ENCODE measurements at regions not wholly inside any gene's neighbourhood (a gene's known extent, or its start where the extent isn't known, plus 50 kb on each side); places are given as distances from the start of the nearest gene placed in this dataset.

DNA sequence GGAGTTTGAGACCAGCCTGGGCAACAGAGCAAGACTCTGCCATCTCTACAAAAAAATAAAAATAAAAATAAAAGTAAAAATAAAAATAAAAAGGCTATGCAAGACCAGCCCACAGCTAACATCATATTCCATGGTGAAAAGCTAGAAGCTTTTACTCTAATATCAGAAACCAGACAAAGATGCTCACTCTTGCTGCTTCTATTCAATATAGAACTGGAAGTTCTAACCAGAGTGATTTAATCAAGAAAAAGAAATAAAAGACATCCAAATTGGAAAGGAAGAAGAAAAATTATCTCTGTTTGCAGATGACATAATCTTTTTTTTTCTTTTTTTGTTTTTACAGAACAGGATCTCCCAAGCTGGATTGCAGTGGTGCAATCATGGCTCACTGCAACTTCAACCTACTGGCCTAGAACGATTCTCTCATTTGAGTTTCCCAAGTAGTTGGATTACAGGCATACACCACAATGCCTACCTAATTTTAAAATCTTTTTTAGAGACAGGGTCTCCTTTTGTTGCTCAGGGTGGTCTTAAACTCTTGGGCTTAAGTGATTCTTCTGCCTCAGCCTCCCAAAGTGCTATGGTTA is 100.7 kb upstream of the JAG1 start:
- TF ChIP-seq CTCF (IDR thresholded peaks at IDR 0.05) (no peak), POLR2A (IDR thresholded peaks at IDR 0.05) (no peak)
